CD4-positive, alpha-beta T cell treated with Interleukin-21 for 1 hour (primary cell): ENCODE measurements at regions not wholly inside any gene's neighbourhood (a gene's known extent, or its start where the extent isn't known, plus 50 kb on each side); places are given as distances from the start of the nearest gene placed in this dataset.

ENCODE experiments used
- DNase-seq: peaks from one replicate; pipeline ENCODE4 v3.0.0-alpha.2; 2020

- DNase-seq: no peak
Measured at GRCh38 chr2:5377323-5377722, 314.9 kb upstream of the SOX11 start.

GRCh38 chr2:5379811-5380210 lies 312.4 kb upstream of the SOX11 start:
- no peak for DNase-seq

- no peak for DNase-seq
Measured at GRCh38 chr2:5385596-5385995, 306.6 kb upstream of the SOX11 start.

- no peak for DNase-seq
Measured at GRCh38 chr2:5387406-5387805, 304.8 kb upstream of the SOX11 start.

- DNase-seq: no peak
Measured at GRCh38 chr2:5389740-5390139, 302.4 kb upstream of the SOX11 start.

GRCh38 chr2:5391362-5391761 lies 300.8 kb upstream of the SOX11 start:
- no peak for DNase-seq

GRCh38 chr2:5392658-5393057 lies 299.5 kb upstream of the SOX11 start:
- DNase-seq: no peak

- no peak for DNase-seq
Measured at GRCh38 chr2:5393474-5393873, 298.7 kb upstream of the SOX11 start.

- no peak for DNase-seq
Measured at GRCh38 chr2:5394223-5394622, 298.0 kb upstream of the SOX11 start.

- DNase-seq: no peak
Measured at GRCh38 chr2:5401115-5401657, 291.0 kb upstream of the SOX11 start.

GRCh38 chr2:5403392-5403791 lies 288.8 kb upstream of the SOX11 start:
- no peak for DNase-seq

GRCh38 chr2:5409898-5410381 lies 282.2 kb upstream of the SOX11 start:
- no peak for DNase-seq

GRCh38 chr2:5410991-5411700 lies 281.0 kb upstream of the SOX11 start:
- DNase-seq: no peak

- DNase-seq: no peak
Measured at GRCh38 chr2:5412001-5412400, 280.2 kb upstream of the SOX11 start.

GRCh38 chr2:5433855-5434254 lies 258.3 kb upstream of the SOX11 start:
- no peak for DNase-seq

- DNase-seq: no peak
Measured at GRCh38 chr2:5437375-5437774, 254.8 kb upstream of the SOX11 start.

GRCh38 chr2:5440174-5440573 lies 252.0 kb upstream of the SOX11 start:
- no peak for DNase-seq

- no peak for DNase-seq
Measured at GRCh38 chr2:5442736-5443135, 249.4 kb upstream of the SOX11 start.

GRCh38 chr2:5444168-5444567 lies 248.0 kb upstream of the SOX11 start:
- DNase-seq: no peak

GRCh38 chr2:5444854-5445253 lies 247.3 kb upstream of the SOX11 start:
- no peak for DNase-seq

- DNase-seq: no peak
Measured at GRCh38 chr2:5449867-5450266, 242.3 kb upstream of the SOX11 start.

- DNase-seq: no peak
Measured at GRCh38 chr2:5453220-5454050, 238.7 kb upstream of the SOX11 start.

- no peak for DNase-seq
Measured at GRCh38 chr2:5454051-5454390, 238.2 kb upstream of the SOX11 start.

GRCh38 chr2:5459041-5459440 lies 233.1 kb upstream of the SOX11 start:
- no peak for DNase-seq
